Stimulated activated CD8-positive, alpha-beta memory T cell treated with anti-CD3 and anti-CD28 coated beads, Interleukin-2, amount 100 ng/mL, for 48 hours (primary cell): ENCODE measurements at regions not wholly inside any gene's neighbourhood (a gene's known extent, or its start where the extent isn't known, plus 50 kb on each side); places are given as distances from the start of the nearest gene placed in this dataset.
A peak's percentile ranks its signal among the peaks of the same experiment; 100 is the strongest.

ENCODE experiments used
- DNase-seq, 2 donors: peaks; one replicate each; pipeline ENCODE4 v3.0.0-alpha.2; 2020; ENCODE audit warnings: low read depth in 2 of 2

GRCh38 chr16:72409423-72409822 is 237.5 kb upstream of the PMFBP1 start:
- no peak for DNase-seq

GRCh38 chr16:72406390-72406789 is 234.4 kb upstream of the PMFBP1 start:
- DNase-seq, result no peak

- DNase-seq, result no peak
Observed at GRCh38 chr16:72404299-72404698, 232.3 kb upstream of the PMFBP1 start.

DNA sequence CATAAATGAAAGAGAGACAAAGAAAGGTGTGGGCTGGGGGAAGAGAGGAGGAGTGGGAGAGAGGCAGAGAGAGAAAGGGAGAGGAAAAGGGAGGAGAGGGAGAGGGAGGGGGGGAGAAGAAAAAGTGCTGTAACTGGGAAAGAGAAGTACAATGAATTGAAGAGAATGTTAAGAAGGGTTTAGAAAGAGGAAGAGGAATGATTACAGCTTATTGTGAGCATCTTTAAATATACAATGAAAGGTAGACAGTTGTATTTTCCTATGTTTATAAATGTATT is 229.1 kb upstream of the PMFBP1 start:
- no peak for DNase-seq

DNA sequence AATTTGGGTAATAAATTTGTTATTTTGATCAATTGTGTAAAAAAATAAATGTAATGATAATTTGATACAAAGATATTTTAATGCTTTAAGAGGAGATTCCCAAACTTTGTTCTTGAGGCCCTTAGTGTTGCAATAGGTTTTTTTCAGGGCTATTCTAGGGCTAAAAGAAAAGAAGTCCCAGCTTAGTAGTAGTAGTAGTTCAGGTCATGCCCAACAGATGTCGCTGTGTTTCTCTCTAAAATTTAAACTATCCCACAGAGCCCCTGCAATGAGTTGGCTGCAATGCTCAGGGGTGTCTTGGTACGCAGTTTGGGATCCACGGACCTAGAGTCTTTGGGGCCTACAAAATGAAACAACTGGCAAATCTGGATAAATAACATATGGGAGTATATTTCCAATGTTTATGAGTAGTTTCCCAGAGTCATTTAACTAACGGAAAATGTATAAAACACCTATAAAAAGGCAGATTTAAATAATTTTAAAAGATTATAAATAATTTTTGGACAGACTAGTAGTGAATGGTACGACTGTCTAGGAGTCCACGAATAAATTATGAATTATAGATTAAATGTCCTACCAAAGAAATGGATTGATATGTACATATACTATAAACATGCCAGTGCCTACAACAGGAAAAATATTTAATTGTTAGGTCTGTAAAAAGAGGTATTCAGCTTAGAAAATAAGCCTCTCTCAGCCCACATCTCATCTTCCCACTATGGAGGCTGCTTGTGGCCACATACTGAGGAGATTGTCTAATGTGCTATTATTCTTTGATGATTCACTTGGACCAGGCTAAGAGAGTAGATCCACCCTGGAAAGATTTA is 228.5 kb upstream of the PMFBP1 start:
- DNase-seq, result peak in 1 of 2 donors; percentile 1

- DNase-seq, result no peak
Observed at GRCh38 chr16:72399811-72400210, 227.9 kb upstream of the PMFBP1 start.

DNA sequence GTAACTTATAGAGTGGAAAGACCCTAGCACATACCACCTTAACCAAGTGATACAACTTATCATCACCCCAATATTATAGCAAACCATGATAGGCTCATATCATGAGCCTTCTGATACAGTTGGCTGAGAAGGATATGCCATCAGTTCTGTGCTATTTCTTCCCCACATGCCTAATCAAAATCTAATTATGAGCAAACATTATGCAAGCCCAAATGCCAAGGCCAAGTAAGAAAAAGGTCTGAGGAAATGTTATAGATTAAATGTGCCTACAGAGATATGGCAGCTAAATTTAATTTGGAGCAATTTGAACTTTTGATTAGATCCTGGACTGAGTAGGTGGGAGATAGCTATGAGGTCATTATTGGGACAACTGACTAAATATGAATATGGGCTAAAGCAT is 225.9 kb upstream of the PMFBP1 start:
- no peak for DNase-seq

DNA sequence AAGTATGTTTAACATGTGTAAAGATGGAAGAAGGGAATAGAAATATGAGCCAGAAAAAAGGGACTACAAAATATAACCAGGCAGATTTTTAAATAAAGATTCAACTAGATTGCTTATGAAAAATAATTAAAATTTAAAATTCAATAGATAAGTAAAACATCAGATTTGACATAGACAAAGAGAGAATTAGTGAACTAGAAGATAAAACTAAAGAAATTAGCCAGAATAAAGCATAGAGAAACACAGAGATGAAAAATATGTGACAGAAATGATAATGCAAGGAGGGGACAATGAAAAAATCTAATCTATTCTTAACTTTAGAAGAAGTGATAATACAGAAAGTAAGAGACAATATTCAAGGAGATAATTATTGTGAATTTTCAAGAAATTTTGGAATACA is 222.6 kb upstream of the PMFBP1 start:
- DNase-seq, result no peak

GRCh38 chr16:72389791-72390190 is 217.8 kb upstream of the PMFBP1 start:
- DNase-seq, result no peak

DNA sequence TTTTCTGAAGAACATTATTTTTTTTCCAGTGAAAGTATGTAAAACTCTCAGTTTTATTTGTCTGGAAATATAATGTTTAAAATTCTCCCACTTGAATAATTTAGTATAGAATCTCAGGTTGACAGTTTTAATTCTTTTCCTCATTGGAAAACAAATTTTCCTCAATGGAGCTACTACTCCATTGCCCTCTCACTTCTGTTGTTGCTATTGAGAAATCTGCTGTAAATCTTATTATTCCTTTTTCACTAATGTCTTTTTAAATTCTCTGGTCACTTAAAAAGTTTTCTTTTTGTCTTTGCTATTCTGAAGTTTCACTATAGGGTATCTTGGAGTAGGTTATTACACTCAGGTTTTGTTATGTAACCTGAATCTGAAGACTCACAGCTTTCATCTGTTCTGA is 216.1 kb upstream of the PMFBP1 start:
- DNase-seq, result no peak

- DNase-seq, result no peak
Observed at GRCh38 chr16:72384651-72385050, 212.7 kb upstream of the PMFBP1 start.

- DNase-seq, result no peak
Observed at GRCh38 chr16:72380283-72380682, 208.3 kb upstream of the PMFBP1 start.

DNA sequence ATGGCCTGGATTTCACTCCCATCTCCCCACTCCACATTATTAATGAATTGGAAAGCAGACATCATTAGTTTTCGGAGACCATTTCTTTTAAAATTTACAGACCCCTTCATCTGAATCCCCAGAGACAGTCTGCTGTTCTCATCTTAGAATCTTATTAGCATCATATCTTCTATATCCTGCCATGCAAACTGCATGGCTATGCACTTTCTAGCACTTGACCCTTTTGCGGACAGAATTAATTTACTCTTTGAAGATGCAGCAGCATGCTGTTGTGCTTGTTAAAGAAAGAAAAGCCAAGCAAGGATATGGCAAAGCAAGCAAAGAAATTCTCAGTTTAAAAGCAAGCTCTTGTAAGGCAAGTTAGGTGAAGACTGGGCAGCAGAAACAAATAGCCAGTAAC is 201.2 kb upstream of the PMFBP1 start:
- no peak for DNase-seq

DNA sequence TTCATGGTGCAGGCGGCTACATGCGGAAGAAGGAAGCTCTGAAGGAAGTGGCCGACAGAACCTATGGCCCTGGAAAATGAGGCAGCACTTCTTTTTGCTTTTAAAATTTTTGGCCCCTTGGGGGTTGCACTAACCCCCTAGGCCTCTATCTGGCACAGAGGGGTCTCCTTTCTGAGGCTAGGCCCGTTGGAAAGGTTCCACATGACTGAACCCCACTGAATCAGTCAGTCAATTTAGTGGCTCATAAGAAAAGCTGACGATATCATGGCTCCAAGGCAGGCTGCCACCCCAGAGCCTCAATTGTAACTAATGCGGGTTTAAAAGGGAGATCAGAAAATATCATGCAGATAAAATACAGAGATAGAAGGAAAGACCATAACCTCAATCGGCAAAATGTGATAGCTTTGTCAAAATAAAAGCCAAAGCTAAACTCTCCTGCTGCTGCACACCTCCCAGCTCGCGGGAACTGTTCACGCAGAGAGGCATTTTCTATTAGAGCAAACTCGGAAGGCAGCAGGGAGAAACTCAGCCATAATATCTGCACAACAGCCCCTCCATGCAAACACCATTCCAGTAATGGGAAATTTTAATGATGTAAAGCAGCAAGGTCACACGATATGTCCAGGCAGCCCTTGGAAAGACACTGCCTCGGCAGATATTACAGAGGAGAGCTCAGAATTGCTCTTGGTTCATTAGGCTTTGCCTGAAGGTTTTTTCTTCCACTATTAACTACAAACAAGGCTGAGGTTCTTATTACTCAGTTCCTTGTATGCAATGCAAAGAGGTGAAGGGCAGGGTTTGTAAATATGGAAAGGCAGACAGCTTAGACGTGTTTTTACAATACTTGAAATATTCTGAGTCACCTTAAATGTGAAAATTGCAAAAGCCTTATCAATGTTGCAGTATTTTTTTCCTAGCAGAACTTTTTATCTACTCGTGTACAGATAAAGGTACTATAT is 200.4 kb upstream of the PMFBP1 start:
- DNase-seq, result no peak

DNA sequence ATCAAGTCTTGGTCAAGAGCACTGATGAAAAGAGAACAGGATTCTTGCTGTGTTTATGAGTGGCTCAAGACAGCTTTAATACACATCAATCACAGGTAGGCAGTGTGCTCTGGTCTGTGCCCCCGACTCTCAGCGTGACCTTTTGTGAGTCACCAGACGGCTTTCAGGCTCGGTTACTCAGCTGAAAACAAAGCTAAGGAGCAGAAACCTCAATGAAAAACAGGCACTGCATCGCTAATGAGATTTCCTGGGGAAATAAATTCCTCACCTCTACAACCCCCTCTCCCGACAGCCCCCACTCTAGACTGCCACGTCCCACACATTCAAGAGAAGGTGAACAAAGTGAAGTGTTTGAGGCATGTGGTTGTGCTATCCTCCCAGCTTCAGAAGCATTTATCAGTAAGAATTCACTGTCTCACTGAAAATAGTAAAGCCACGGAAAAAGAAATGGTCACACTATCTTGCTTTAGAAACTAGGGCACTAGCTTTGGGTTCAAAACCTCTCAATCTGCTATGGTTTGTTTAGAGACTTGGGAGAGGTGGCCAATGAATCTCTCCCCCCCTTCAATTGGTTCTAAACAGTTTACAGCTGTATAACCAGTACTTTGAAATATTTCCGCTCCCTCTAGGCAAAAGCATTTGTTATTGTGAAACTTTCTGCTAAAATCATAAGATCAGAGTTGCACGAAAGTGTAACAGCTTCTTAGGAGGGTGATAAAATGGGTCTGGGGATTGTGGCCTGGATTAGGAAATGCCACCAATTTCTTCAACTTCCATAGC is 199.5 kb upstream of the PMFBP1 start:
- DNase-seq, result no peak

DNA sequence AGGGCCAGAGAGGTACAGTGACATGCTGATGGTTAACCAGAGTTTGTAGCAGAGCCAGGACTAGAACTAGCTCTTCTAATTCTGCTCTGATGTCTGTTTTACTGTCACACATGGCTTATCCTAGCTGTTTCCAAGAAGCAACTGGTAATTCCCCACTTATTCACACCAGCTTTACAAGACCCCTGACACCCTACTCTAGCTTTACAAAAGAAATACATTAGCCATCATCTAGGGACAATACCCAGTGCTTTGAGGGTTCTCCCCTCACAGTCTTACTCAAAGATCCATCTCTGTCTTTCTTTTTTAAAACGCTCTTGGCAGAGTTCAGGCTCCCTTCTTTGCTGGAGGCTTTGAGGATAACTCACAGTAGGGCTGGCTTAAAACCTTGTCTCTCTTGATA is 197.3 kb upstream of the PMFBP1 start:
- DNase-seq, result no peak

GRCh38 chr16:72367851-72368250 is 195.9 kb upstream of the PMFBP1 start:
- DNase-seq, result no peak

DNA sequence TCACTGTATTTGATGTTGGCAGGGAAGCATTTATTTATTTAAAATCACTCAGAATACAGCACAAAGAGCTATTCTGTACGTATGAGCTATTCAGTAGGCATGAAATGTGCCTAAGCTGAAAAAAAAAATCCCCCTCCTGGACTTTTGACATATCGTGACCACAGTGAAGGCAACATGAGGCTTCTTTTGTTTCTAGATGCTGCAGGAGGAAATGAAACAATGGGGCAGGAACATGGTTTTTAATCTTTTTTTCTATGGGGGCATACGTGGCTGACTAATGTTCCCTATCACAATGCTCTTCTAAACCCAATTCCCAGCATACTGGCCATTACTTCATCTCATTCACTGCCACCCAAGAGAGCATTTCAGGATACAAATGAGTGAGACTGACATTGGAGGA is 191.0 kb upstream of the PMFBP1 start:
- no peak for DNase-seq

DNA sequence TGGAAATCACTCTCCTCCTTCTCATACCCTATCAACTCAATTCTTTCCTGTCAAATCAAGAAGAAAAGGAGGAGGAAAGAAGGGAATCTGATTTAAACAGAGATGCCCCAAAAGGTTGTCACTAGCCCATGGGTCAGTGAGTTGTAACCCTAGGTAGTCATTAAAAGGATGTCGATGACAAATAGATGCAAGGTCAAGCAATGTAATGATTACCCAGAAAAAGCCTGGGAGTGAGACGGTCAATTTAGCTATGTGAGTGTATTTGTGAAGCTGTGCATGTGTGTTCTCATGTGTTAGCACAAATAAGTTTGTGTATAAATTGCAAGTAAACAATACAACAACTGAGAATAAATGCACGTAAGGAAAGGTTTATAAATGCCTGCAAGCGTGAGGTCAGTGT is 190.5 kb upstream of the PMFBP1 start:
- DNase-seq, result no peak

- DNase-seq, result no peak
Observed at GRCh38 chr16:72357910-72358309, 186.0 kb upstream of the PMFBP1 start.

DNA sequence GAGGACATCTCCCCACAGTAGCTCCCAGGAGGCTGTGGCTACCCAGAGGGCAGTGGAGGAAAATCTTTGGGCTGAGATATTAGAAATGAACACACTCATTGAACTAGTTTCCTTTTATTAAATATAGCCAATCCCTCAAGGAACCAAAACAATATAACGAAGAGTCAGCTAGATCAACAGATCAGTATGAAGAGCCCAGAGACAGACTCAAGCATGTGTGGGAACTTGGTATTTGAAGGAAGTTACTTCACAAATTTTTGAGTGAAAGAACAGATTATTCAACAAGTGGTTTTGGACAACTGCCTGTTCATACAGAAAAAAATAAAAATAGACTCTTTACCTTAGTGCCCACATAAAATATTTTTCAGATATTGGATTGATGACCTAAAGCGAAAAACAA is 183.6 kb upstream of the PMFBP1 start:
- DNase-seq, result no peak

DNA sequence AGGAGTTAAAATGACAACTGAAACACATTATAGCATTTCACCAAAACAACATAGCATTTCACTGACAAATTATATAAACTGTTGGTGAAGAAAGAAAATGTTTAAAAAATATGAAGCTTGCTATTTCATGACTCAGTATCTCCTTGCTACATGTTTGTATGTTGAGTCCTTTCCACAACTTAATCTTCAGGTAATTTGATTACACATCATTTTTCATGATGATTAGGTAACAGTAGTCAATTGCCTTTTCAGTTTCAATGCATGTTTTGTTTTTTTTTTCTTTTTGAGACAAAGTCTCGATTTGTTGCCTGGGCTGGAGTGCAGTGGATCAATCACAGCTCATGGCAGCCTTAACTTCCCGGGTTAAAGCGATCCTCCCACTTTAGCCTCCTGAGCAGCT is 177.8 kb upstream of the PMFBP1 start:
- DNase-seq, result no peak
